Forelimb muscle (tissue), 1 donor: ENCODE measurements at regions not wholly inside any gene's neighbourhood (a gene's known extent, or its start where the extent isn't known, plus 50 kb on each side); places are given as distances from the start of the nearest gene placed in this dataset.

Experiments used
- DNase-seq: peaks from one replicate; pipeline ENCODE4 v3.0.0-alpha.2; 2013; ENCODE audit warnings: low read depth

- no peak for DNase-seq
These were observed 377.7 kb upstream of the RBMS3 start for GRCh38 chr3:28903171-28903601.

DNA sequence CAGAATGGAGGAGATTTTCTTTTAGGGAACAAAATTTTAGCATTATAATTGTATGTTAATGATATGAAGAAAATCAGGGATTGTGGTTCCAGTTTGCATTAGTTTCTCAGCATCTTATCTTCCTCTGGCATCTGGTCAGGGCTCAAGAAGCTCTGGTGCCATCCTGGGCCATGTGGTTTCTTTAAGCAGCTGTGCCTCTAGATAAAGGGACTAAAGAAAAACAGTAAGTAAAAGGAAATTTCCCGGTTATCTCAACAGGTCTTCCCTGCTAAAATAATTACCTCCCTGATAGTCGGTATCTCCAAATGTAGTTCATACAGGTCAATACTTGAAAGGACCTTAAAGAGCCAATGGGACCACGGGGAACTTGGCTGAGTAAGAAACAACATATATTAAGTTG lies 375.1 kb upstream of the RBMS3 start:
- no peak for DNase-seq

DNA sequence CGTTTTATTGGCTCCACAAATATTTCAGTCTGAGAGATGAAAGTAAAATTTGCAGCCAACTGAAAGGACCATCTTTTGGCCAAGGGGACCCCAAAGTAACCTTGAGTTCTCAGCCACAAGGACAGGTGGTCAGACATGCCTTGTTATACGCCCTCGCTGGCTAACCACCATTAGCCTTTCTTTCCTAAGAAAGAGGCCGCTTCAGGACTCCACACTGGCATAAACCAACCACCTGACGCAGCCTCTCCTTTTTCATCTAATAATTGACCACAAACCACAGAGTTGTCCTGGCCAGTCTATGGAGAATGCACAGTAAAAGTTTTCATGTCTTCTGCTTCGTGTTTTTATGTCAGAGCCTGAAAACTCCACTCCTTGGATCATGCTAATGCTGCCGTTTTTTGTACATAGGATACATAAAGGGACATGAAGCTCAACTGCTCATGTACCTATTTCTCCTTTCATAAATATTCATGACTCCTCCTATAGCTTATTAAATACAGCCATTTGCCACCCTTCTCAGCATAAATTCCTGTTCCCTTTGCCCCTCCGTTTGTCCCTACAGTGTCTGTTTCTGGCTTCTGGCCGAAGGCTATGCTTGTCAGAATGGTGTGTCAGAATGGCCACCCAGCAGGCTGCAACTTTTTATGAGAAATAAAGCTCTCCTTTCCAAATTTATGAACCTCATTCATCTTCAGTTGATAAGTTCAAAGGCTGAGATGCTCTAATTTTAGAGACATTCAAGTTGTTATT lies 374.1 kb upstream of the RBMS3 start:
- DNase-seq = no peak

DNA sequence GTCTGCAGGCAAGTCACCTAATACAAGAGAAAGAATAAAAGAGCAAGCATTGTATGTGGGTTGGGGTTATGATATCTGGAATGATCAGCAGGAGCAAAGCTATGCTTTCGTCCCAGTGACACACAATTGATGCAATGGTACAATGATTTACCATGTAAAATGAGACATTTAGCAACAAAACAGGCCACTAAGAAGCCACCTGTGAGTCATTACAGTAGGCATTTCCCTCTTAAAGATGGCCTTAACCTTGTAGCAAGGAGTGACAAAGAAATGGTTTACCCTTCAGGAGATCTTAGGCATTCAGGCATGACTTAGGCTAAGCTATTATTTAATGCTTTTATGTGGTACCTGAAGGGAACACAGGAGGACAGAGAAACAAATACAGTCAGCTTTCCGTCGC lies 373.3 kb upstream of the RBMS3 start:
- no peak for DNase-seq

DNA sequence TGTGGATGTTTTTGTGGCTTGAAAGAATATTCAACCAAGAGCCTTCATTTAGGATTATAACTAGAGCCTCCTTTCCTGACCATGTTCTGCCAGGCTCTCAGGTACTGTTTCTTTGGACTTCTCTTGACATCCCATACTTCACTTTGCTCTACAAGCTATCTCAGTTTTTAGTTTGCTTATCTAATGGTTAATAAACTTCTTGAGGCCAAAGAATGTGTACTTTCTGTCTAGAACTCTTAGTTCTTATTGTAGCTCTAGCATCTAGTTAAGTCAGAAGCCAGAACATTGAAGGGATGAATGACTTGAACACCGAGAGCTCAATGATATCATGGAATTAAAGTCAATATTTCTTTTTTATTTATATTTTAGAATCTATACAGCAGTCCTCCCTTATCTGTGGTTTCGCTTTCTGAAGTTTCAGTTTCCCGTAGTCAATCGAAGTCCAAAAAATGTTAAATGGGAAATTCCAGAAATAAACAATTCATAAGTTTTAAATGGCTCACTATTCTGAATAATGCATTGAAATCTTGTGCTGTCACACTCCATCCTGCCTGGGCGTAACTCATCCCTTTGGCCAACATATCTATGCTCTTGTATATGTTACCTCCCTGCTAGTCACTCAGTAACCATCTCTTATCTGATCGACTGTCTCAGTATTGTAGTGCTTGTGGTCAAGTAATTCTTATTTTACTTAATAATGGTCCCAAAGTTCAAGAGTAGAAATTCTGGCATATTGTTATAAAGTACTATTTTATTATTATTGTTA lies 368.6 kb upstream of the RBMS3 start:
- DNase-seq = no peak

DNA sequence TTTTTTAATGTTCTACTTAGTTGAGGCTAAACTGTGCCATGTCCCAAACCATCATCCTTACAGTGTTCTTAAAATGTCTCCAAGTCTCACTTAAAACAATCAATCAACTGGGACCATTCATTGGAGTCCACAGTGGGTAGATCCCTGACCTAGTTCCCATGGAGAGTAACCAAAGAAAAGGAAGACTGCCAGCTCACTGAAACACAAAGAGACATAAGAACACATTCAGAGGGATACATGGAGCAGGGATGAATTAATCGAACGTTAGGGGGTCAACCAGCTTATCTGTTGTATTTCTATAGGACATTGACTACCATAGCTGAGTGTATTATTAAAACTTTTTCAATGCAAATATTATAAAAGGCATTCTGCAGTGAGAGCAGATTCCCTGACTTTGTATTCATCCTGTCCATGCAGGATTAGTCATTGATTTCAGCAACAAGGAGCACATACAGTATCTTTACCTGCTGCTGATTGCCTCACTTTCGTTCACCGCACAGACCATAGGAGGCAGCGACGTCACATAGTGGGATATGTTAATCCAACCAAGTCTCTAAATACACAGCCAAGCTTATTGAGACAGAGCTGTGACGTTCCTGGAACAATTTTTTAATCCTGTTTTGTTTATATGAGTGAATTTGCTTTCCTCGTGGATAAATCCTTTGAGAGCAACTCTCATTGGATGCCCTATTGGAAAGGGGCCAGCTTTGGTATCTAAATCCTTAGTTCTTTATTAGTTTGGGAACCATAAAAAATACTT lies 364.9 kb upstream of the RBMS3 start:
- no peak for DNase-seq

DNA sequence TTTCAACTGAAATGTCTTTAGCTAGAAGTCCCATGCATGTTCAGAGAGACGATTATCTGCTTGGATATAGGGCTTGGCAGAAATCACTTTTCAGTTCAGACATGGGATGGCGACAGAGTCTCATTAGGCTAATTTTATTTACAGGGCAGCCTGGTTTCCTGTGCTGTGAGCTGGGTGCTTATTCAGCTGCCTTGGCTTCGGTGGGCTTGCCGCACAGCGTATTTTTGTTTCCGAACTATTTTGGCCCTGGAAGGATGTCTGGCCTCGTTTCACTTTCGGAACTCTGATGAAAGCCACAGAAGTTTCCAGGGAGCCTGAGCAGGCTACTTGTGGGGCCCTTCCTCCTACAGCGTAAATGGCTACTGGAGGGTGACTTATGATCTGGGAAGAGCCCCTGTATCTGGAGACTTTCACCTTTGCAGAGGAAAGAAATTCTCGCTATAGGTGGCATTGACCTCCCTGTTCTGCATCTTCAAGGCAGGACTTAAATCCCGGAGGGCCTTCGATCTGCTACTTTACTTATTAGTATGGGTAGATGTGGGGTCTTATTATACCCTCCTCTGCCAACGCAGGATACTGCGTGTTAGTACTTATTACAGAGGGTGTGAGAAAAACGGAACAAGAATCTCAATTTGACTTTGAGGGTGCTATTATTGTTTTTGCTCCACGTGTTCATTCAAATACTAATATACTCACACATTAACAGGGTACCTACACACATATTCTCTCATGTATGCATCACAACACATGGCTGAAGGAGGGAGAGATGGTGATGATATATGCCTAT lies 364.0 kb upstream of the RBMS3 start:
- DNase-seq = peak; percentile 60

DNA sequence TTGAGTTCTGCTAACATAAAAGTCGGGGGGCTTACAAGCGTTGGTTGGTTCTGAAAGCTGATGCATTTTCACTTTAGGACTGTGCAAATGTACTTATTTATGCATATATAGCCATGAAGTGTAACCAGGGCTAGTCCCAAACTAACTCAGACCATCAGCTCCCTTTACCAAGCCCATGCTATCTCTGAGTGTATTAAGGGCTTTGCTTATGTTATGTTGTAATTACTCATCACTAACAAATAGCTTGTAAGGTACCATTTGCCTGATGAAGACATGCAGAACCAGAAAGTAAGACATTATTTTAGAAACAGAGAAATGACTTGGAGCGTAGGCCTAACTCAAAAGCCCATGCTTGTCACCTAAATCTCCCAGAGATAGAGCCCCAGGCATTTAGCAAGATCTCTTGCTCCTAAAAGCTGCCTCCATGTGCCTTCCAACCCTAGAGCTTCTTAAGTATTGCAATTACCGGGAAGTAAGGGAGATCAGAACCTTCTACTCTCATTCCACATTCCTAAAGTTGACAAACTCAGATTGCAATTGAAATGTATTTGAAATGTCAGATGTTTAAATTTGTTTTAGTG lies 362.9 kb upstream of the RBMS3 start:
- DNase-seq = no peak

GRCh38 chr3:28922376-28922775 lies 358.5 kb upstream of the RBMS3 start:
- no peak for DNase-seq

GRCh38 chr3:28923994-28924393 lies 356.9 kb upstream of the RBMS3 start:
- DNase-seq = no peak

DNA sequence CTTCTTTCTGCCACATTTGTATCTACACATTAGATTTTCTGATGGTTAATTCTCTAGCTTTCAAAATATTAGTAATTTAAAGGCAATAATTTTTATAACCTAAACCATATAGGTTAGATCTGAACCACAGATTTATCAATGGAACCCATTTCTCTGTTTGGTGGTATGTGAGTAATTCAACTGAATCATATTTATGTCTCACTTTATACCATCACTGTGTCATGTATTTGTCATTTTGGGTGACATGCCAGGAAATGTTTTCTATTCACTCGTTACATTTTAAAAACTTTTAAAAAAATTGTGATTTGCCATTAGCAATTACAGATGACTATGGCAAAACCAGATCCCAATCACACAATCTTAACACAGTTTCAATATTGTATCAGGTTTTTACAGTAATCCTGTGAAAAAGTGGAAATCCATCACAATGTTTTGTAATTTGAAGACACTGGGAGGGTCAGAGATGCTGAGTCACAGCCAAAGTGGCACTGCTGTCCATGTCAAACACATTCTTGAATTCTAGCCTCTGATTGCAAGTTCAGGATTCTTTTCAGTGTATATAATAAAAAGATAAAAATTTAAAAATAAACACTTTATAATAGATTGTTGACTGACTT lies 356.0 kb upstream of the RBMS3 start:
- DNase-seq = no peak

- no peak for DNase-seq
These were observed 347.5 kb upstream of the RBMS3 start for GRCh38 chr3:28933337-28933736.

DNA sequence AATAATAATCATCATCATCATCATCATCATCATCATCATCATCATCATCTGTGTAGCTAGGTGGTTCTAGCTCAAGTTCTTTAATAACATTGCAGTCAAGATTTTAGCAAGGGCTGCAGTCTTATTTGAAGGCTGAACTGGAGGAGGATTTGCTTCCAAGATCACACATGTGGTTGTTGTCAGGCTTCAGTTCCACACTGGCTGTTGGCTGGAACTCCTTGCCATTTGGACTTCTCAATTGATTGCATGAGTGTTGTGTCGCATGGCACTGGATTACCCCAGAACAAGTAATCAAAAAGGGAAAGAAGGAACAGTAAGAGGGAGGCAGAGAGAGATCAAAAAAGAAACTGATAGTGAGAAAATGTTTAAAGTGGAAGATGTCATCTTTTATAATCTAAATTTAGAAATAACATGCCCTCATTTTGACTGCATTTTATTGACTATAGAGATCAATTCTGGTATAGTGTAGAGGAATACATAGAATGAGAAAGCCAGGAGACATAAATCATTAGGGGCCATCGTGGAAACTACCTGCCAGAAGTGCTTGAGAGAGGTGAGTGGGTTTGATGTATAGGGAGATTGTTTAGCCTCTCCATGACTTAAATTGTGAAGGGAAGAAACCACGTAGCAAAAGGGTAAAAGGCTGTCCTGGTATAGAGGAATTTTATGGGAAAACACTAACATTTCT lies 346.6 kb upstream of the RBMS3 start:
- DNase-seq = no peak

GRCh38 chr3:28935146-28935545 lies 345.7 kb upstream of the RBMS3 start:
- DNase-seq = no peak

GRCh38 chr3:28936154-28936553 lies 344.7 kb upstream of the RBMS3 start:
- DNase-seq = no peak

DNA sequence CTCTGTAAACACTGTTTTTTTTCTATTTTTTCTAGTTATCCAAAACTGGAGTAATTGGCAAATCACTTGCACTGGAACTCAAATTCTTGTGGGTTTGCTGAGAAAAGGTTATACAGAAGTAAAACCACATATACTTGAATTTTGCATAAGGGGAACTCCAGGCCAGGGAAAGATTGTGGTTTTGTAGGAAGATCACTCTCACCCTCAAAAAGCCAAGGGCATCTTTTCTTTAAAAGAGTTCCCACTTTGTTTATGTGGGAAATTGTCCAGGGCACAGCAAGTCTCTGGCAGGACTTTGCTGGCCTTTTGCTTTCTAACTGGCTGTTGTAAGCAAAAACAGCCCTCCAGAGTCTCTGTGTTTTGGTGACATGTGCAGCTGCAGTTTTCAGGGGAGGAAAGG lies 340.3 kb upstream of the RBMS3 start:
- no peak for DNase-seq

GRCh38 chr3:28940994-28941393 lies 339.9 kb upstream of the RBMS3 start:
- no peak for DNase-seq

- no peak for DNase-seq
These were observed 333.8 kb upstream of the RBMS3 start for GRCh38 chr3:28947061-28947460.

GRCh38 chr3:28947751-28948150 lies 333.1 kb upstream of the RBMS3 start:
- peak; percentile 41 for DNase-seq

GRCh38 chr3:28948685-28949084 lies 332.2 kb upstream of the RBMS3 start:
- DNase-seq = no peak
